ES-I3 (cell line): ENCODE measurements at regions not wholly inside any gene's neighbourhood (a gene's known extent, or its start where the extent isn't known, plus 50 kb on each side); places are given as distances from the start of the nearest gene placed in this dataset.

Source experiments
- H3K36me3 ChIP-seq: 2 replicates; pipeline ENCODE4 v1.6.1; 2013; ENCODE audit warnings: mild to moderate bottlenecking, low read length, control low read depth, moderate library complexity; ENCODE audit not compliant: insufficient read depth
- H3K4me1 ChIP-seq: 2 replicates; pipeline ENCODE4 v1.6.1; 2013; ENCODE audit warnings: mild to moderate bottlenecking, control low read depth, low read length; ENCODE audit not compliant: insufficient read depth
- H3K9ac ChIP-seq: 2 replicates; pipeline ENCODE4 v1.6.1; 2013; ENCODE audit warnings: low read depth, mild to moderate bottlenecking, low read length, moderate library complexity
- H3K9me3 ChIP-seq: 2 replicates; pipeline ENCODE4 v1.6.1; 2013; ENCODE audit warnings: mild to moderate bottlenecking, low read length, moderate library complexity; ENCODE audit not compliant: control insufficient read depth, insufficient read depth

- Histone ChIP-seq H3K9ac (no peak overlapping the region), H3K4me1 (peaks cover 36% of the 10 kb centered on the region), H3K9me3 (no peaks in the 10 kb centered on the region), H3K36me3 (no peaks in the 10 kb centered on the region)
Observed at GRCh38 chr5:168211936-168212335, 79.5 kb upstream of the WWC1 start.

DNA sequence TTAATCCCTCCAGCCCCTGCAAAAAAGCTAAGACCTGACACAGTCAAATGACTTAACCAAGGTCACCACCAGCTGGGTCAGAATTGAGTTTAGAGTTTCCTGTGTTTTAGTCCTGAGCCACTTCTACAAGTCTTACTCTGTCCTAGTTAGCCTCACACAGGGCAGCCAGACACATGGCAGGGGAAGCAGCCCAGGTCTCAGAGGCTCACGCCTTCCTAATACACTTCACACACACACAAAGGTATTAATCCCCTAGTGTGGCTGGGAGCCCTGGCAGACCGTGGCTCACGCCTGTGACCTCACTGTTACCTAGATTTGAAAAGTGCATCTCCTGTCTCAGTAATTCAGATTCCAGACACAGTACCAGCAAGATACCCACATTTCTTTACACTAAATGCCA, 77.4 kb upstream of the WWC1 start:
- Histone ChIP-seq H3K9ac (no peak overlapping the region), H3K36me3 (no peaks in the 10 kb centered on the region), H3K4me1 (peaks cover 20% of the 10 kb centered on the region), H3K9me3 (no peaks in the 10 kb centered on the region)

GRCh38 chr5:168214886-168215285, 76.6 kb upstream of the WWC1 start:
- Histone ChIP-seq H3K4me1 (peaks cover 17% of the 10 kb centered on the region), H3K36me3 (no peaks in the 10 kb centered on the region), H3K9ac (no peak overlapping the region), H3K9me3 (no peaks in the 10 kb centered on the region)

GRCh38 chr5:168215646-168216045, 75.8 kb upstream of the WWC1 start:
- H3K9me3 ChIP-seq: no peaks in the 10 kb centered on the region
- peaks cover 17% of the 10 kb centered on the region for H3K4me1 ChIP-seq
- H3K36me3 ChIP-seq: no peaks in the 10 kb centered on the region
- H3K9ac ChIP-seq: no peak overlapping the region

DNA sequence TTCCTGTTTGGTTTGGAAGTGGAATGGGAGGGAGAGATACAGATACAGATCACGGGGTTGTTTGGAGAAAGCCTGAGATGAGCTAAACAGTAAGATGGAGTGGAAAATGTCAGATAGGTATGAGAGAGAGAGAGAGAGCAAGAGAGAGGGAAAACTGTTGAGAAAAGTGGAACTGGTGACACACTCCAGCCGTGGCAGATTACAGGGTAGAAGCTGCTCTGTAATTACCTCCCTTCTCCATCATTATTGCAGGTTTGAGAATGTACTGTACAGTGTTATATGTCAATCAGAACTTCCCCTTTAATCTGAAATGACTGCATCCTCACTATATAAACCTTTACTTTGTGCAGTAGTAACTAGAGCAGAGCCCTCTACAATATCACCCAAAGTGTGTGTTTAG, 74.5 kb upstream of the WWC1 start:
- no peaks in the 10 kb centered on the region for H3K9me3 ChIP-seq
- no peak overlapping the region for H3K9ac ChIP-seq
- H3K4me1 ChIP-seq: peaks cover 17% of the 10 kb centered on the region
- no peaks in the 10 kb centered on the region for H3K36me3 ChIP-seq

- no peaks in the 10 kb centered on the region for H3K9me3 ChIP-seq
- peaks cover 17% of the 10 kb centered on the region for H3K4me1 ChIP-seq
- no peaks in the 10 kb centered on the region for H3K36me3 ChIP-seq
- H3K9ac ChIP-seq: no peak overlapping the region
Observed at GRCh38 chr5:168217497-168217896, 73.9 kb upstream of the WWC1 start.

DNA sequence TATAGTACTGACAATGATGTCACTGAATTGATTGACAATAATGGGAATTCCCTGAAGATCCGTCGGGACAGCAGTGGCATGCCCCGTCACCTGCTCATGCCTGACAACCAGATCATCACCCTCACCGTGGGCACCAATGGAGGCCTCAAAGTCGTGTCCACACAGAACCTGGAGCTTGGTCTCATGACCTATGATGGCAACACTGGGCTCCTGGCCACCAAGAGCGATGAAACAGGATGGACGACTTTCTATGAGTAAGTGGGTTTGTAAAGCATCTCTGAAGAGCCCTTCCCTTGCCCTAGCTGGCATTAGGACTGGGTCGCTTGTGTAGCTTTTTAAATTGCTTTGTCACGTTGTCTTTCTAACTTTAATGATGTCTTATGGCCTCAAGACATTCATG, 72.7 kb upstream of the WWC1 start:
- Histone ChIP-seq H3K36me3 (no peaks in the 10 kb centered on the region), H3K9me3 (no peaks in the 10 kb centered on the region), H3K9ac (no peak overlapping the region), H3K4me1 (peaks cover 17% of the 10 kb centered on the region)

- Histone ChIP-seq H3K4me1 (peaks cover 17% of the 10 kb centered on the region), H3K9ac (no peak overlapping the region), H3K9me3 (no peaks in the 10 kb centered on the region), H3K36me3 (no peaks in the 10 kb centered on the region)
Observed at GRCh38 chr5:168219515-168220410, 71.7 kb upstream of the WWC1 start.

- Histone ChIP-seq H3K9ac (no peak overlapping the region), H3K4me1 (0 out of 2 replicates have a peak, but pooled peaks cover 3% of the 10 kb centered on the region), H3K36me3 (no peaks in the 10 kb centered on the region), H3K9me3 (no peaks in the 10 kb centered on the region)
Observed at GRCh38 chr5:168224085-168224484, 67.4 kb upstream of the WWC1 start.

GRCh38 chr5:168226012-168226411, 65.4 kb upstream of the WWC1 start:
- no peaks in the 10 kb centered on the region for H3K9me3 ChIP-seq
- no peaks in the 10 kb centered on the region for H3K4me1 ChIP-seq
- no peak overlapping the region for H3K9ac ChIP-seq
- H3K36me3 ChIP-seq: no peaks in the 10 kb centered on the region

DNA sequence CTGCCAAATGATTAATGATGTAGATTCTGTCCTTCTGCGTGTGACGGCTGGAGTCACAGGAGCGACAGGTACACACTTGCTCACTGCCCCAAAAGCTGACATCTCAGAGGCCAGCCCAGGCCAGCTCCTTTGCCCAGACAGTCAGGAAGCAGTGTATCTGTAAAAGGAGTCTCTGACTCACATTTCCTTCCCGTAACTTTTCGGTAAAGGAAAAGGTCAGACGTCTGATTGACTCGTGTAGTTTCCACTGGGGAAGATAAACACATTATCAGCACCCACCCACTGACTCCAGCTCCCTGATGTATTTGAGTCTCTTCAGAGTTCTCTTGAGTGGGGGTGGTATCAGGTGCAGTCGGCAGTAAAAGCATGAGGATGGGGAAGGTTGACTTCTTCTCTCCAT, 64.4 kb upstream of the WWC1 start:
- no peaks in the 10 kb centered on the region for H3K4me1 ChIP-seq
- no peak overlapping the region for H3K9ac ChIP-seq
- H3K9me3 ChIP-seq: no peaks in the 10 kb centered on the region; the same call in 1 of the 2 replicates
- no peaks in the 10 kb centered on the region for H3K36me3 ChIP-seq

DNA sequence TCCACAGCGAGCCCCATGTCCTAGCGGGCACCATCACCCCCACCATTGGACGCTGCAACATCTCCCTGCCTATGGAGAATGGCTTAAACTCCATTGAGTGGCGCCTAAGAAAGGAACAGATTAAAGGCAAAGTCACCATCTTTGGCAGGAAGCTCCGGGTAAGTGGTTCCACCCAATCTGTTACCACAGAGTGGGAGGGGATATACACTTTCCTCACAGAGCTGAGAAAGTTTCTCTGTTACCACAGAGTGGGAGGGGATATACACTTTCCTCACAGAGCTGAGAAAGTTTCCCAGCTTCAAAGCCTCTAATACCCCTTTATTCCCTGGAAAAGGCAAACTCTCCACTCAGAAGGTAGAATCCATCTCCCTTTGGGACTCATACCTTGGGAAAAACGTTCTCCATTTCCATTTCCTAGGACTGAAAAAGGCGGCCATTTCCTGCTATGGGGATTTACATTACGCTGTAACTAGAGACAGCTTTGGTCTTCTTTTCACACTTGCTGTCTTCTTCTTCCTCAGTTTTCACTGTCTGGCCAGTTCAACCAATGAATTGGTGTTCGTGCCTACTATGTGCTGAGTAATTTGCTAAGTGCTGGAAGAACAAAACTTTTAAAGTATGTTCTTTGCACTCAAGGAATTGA, 63.4 kb upstream of the WWC1 start:
- no peaks in the 10 kb centered on the region for H3K4me1 ChIP-seq
- no peak overlapping the region for H3K9ac ChIP-seq
- H3K36me3 ChIP-seq: no peaks in the 10 kb centered on the region
- H3K9me3 ChIP-seq: no peaks in the 10 kb centered on the region; the same call in 1 of the 2 replicates

DNA sequence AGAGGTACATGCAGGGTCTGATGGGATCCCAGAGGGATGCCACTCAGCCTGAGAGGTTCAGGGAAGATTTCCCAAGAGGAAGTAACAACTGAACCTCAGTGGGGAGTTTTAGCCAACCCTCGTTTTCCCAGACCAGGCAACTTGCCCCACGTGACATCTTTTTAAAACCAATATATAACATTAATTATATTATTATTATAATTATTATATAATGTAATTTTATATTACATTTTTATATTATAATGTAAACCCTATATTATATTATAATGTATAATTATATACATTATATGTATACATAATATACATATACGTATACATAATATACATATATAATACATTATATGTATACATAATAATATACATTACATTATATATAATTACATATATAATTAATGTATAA, 62.8 kb upstream of the WWC1 start:
- no peaks in the 10 kb centered on the region for H3K36me3 ChIP-seq
- no peaks in the 10 kb centered on the region for H3K4me1 ChIP-seq
- no peaks in the 10 kb centered on the region; the same call in 1 of the 2 replicates for H3K9me3 ChIP-seq
- no peak overlapping the region for H3K9ac ChIP-seq

DNA sequence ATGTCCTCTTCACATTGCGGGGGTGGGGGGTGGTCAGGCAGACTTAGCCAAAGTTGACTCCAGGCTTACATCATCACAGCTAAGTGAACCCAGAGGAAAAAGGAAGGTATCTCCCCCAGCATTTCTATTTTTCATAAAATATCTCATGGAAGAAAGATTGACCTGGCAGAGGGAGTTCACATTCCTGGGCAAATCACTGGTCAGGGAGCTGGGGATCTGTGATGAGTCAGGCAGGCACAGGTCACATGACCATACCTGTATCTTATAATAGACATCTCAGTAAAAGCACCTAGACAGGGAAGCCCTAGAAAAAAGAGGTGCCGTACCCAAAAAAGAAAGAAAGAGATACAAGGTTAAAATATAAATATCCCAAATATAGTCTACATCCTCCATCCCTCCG, 57.3 kb upstream of the WWC1 start:
- H3K36me3 ChIP-seq: no peaks in the 10 kb centered on the region
- no peak overlapping the region for H3K9ac ChIP-seq

GRCh38 chr5:168238463-168238862, 53.0 kb upstream of the WWC1 start:
- H3K9me3 ChIP-seq: no peaks in the 10 kb centered on the region
- no peaks in the 10 kb centered on the region for H3K36me3 ChIP-seq
- H3K4me1 ChIP-seq: no peaks in the 10 kb centered on the region
- no peak overlapping the region for H3K9ac ChIP-seq

More for the DNA sequence above, 57.3 kb upstream of the WWC1 start:
- Histone ChIP-seq H3K9me3 (no peaks in the 10 kb centered on the region; the same call in 1 of the 2 replicates), H3K4me1 (no peaks in the 10 kb centered on the region)
